Endodermal cell (in vitro differentiated cells): ENCODE measurements at regions not wholly inside any gene's neighbourhood (a gene's known extent, or its start where the extent isn't known, plus 50 kb on each side); places are given as distances from the start of the nearest gene placed in this dataset.

ENCODE experiments used
- DNase-seq: peaks from one replicate; pipeline ENCODE4 v3.0.0-alpha.2; 2017
- H3K27ac ChIP-seq: 2 replicates; pipeline ENCODE4 v1.5.1; 2013; ENCODE audit warnings: mild to moderate bottlenecking, low read depth, low read length, moderate library complexity
- H3K27me3 ChIP-seq: 2 replicates; pipeline ENCODE4 v1.6.1; 2013; ENCODE audit warnings: mild to moderate bottlenecking, low read length, moderate library complexity; ENCODE audit not compliant: insufficient read depth, control insufficient read depth, poor library complexity, severe bottlenecking
- H3K36me3 ChIP-seq: 2 replicates; pipeline ENCODE4 v1.7.0; 2013; ENCODE audit warnings: mild to moderate bottlenecking, low read length, moderate library complexity; ENCODE audit not compliant: control insufficient read depth, insufficient read depth
- H3K4me1 ChIP-seq: one replicate; pipeline ENCODE4 v1.7.0; 2013; ENCODE audit warnings: low read length; ENCODE audit not compliant: control insufficient read depth, insufficient read depth
- H3K4me3 ChIP-seq: 2 replicates; pipeline ENCODE4 v1.5.1; 2013; ENCODE audit warnings: mild to moderate bottlenecking, low read length, moderate library complexity
- H3K9ac ChIP-seq: 2 replicates; pipeline ENCODE4 v1.6.1; 2013; ENCODE audit warnings: mild to moderate bottlenecking, low read length, moderate library complexity; ENCODE audit not compliant: poor library complexity, severe bottlenecking; ENCODE audit errors: extremely low read depth
- H3K9me3 ChIP-seq: 2 replicates; pipeline ENCODE4 v1.6.1; 2013; ENCODE audit warnings: mild to moderate bottlenecking, low read length, moderate library complexity; ENCODE audit not compliant: control insufficient read depth
- H3K27ac Mint-ChIP-seq: 2 replicates; pipeline ENCODE4 v1.8.0; 2020; ENCODE audit warnings: mixed read lengths
- H3K27me3 Mint-ChIP-seq: 2 replicates; pipeline ENCODE4 v1.8.0; 2021; ENCODE audit warnings: mild to moderate bottlenecking, mixed read lengths; ENCODE audit not compliant: insufficient read depth
- H3K36me3 Mint-ChIP-seq: 2 replicates; pipeline ENCODE4 v1.8.0; 2020; ENCODE audit warnings: low read depth, mixed read lengths
- H3K4me1 Mint-ChIP-seq: 2 replicates; pipeline ENCODE4 v1.8.0; 2020; ENCODE audit warnings: mixed read lengths
- H3K4me3 Mint-ChIP-seq: 2 replicates; pipeline ENCODE4 v1.8.0; 2020; ENCODE audit warnings: mild to moderate bottlenecking, moderate library complexity, mixed read lengths
- H3K9me3 Mint-ChIP-seq: 2 replicates; pipeline ENCODE4 v1.8.0; 2020; ENCODE audit warnings: mild to moderate bottlenecking, mixed read lengths
- CTCF ChIP-seq: fragments of 200-600 bp; sonication (generic); conservative IDR thresholded peaks from 2 replicates; pipeline ENCODE4 v1.5.0; 2021; ENCODE audit warnings: antibody characterized with exemption, mild to moderate bottlenecking
- WGBS, 2 experiments: methylation state at CpG; one replicate each; pipeline versions ENCODE4 v1.1.5 to v1.1.7; 2013; ENCODE audit warnings: missing lambda C conversion rate in 2 of 2, mixed read lengths in 1 of 2; ENCODE audit not compliant: insufficient coverage in 1 of 2, insufficient read length in 1 of 2; 5-methylcytosine and 5-hydroxymethylcytosine counted together

DNA sequence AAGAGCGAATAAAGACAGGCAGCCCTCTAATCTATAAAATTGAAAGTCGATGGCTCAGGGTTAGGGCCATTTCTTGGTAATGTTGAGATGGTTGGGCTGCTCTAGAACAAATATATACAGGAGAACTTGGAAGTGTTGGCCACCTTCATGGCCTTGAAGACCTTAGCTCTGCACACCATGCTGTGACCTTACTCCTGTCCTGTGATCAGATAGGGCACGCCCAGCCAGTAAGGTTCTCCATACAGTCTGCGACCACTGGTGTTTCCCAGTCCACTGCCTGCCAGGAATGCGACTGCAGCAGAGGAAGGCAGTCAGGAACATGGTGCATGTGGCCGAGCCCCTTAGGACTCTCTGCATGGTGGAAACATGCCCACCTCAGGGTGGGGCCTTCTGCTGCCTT is 73.2 kb upstream of the PSMA6 start:
- Mint-ChIP-seq H3K27me3 (no peaks in the 10 kb centered on the region), H3K9me3 (no peaks in the 10 kb centered on the region), H3K27ac (no peak overlapping the region), H3K4me3 (no peak overlapping the region), H3K4me1 (peaks cover 4% of the 10 kb centered on the region), H3K36me3 (peaks cover 6% of the 10 kb centered on the region)
- H3K9me3 ChIP-seq, result no peaks in the 10 kb centered on the region
- 94 to 100% methylated on average over 1 to 6 of the region's 6 CpGs for WGBS, 2 experiments
- no peaks in the 10 kb centered on the region for H3K4me1 ChIP-seq
- H3K9ac ChIP-seq, result no peak overlapping the region
- H3K36me3 ChIP-seq, result peaks cover 12% of the 10 kb centered on the region
- H3K27ac ChIP-seq, result no peak overlapping the region
- no peak for DNase-seq
- no peaks in the 10 kb centered on the region for H3K27me3 ChIP-seq
- TF ChIP-seq CTCF, result no peak
- H3K4me3 ChIP-seq, result no peak overlapping the region

DNA sequence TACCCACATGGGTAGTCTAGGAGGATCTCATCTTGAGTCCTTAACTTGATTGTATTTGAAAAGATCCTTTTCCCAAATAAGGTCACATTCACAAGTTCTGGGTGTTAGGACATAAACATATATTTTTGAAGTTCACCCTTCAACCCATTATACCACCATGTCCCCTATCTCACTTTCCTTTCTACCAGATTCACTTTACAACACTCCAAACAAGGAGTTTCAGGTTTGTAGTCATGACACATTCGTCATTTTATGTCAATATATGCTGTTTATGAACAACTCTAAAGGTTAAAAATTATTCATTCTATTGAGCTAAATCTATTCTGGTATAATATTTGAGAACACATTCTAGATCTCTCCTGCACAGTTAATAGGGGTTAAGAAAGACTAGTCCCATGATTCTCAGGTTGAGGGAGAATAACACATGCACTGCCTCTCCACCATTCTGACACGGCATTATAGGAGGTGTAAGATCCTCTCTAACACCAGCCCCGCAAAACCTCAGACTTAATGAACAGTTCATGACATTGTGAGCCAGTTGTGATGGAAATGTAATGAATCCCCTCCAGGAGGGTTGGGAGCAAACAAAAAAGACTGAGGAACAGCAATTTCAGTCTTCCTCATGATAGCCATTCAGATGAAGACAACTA is 72.0 kb upstream of the PSMA6 start:
- H3K27ac ChIP-seq, result no peak overlapping the region
- H3K4me3 ChIP-seq, result no peak overlapping the region
- H3K36me3 ChIP-seq, result peaks cover 12% of the 10 kb centered on the region
- no peaks in the 10 kb centered on the region for H3K9me3 ChIP-seq
- H3K4me1 ChIP-seq, result no peaks in the 10 kb centered on the region
- Mint-ChIP-seq H3K4me1 (peaks cover 1% of the 10 kb centered on the region), H3K9me3 (no peaks in the 10 kb centered on the region), H3K27ac (no peak overlapping the region), H3K36me3 (peaks cover 6% of the 10 kb centered on the region), H3K4me3 (no peak overlapping the region), H3K27me3 (no peaks in the 10 kb centered on the region)
- DNase-seq, result no peak
- H3K9ac ChIP-seq, result no peak overlapping the region
- H3K27me3 ChIP-seq, result no peaks in the 10 kb centered on the region
- 100% methylated on average over 3 of the region's 3 CpGs; no CpG with 5 or more reads in 1 of the 2 experiments for WGBS, 2 experiments
- TF ChIP-seq CTCF, result no peak

DNA sequence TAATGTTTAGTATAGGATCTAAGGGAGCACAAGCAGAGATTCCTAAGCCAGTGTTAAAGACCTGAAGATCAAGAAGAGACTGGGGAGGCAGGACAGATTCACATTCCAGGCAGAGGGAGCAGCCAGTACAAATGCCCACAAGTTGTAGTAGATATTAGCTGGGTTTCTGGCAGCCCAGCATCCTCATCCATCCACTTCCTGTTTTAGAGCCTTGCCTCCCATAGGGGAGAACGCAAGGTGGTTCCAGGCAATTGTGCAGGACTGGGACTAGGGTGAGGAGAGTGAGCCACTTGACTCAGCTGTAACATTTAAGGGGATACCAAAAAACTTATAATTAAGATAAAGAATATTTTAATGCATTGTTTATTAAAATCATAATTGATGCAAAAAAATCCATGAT is 71.3 kb upstream of the PSMA6 start:
- H3K4me1 ChIP-seq, result no peaks in the 10 kb centered on the region
- WGBS, 2 experiments, result 100% methylated on average over 1 of the region's 1 CpG; no CpG with 5 or more reads in 1 of the 2 experiments

More for the DNA sequence above, 71.3 kb upstream of the PSMA6 start:
- H3K4me3 ChIP-seq, result no peak overlapping the region
- no peaks in the 10 kb centered on the region for H3K27me3 Mint-ChIP-seq
- no peak overlapping the region for H3K27ac Mint-ChIP-seq
- DNase-seq, result no peak
- H3K4me3 Mint-ChIP-seq, result no peak overlapping the region
- peaks cover 6% of the 10 kb centered on the region for H3K36me3 Mint-ChIP-seq
- no peaks in the 10 kb centered on the region for H3K9me3 ChIP-seq
- H3K27ac ChIP-seq, result no peak overlapping the region
- no peaks in the 10 kb centered on the region for H3K27me3 ChIP-seq
- H3K9ac ChIP-seq, result no peak overlapping the region
- H3K36me3 ChIP-seq, result peaks cover 12% of the 10 kb centered on the region
- no peaks in the 10 kb centered on the region for H3K9me3 Mint-ChIP-seq
- no peaks in the 10 kb centered on the region for H3K4me1 Mint-ChIP-seq
- no peak for TF ChIP-seq CTCF
